ENCODE measurements at regions not wholly inside any gene's neighbourhood (a gene's known extent, or its start where the extent isn't known, plus 50 kb on each side); places are given as distances from the start of the nearest gene placed in this dataset.

DNA sequence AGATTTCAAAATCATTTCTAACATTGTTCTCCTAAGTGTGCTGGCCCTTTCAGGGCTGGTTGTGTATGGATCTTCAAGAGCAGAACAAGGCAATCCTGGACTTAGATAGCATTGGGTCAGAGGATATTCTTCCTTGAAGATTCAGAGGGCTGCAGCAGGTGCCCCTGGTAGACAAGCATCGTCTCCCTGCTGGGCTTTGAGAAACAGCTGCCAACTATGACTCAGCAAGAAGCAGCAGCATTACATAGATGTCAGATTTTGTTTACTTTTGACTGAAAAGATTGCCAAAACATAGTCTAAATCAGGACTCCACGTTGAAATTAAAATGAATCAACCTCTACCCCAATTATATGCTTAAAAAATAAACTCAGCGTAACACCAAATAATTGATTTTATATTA is 618.8 kb downstream of the SOCS6 start (continued):
- TF ChIP-seq, protein P1, sequence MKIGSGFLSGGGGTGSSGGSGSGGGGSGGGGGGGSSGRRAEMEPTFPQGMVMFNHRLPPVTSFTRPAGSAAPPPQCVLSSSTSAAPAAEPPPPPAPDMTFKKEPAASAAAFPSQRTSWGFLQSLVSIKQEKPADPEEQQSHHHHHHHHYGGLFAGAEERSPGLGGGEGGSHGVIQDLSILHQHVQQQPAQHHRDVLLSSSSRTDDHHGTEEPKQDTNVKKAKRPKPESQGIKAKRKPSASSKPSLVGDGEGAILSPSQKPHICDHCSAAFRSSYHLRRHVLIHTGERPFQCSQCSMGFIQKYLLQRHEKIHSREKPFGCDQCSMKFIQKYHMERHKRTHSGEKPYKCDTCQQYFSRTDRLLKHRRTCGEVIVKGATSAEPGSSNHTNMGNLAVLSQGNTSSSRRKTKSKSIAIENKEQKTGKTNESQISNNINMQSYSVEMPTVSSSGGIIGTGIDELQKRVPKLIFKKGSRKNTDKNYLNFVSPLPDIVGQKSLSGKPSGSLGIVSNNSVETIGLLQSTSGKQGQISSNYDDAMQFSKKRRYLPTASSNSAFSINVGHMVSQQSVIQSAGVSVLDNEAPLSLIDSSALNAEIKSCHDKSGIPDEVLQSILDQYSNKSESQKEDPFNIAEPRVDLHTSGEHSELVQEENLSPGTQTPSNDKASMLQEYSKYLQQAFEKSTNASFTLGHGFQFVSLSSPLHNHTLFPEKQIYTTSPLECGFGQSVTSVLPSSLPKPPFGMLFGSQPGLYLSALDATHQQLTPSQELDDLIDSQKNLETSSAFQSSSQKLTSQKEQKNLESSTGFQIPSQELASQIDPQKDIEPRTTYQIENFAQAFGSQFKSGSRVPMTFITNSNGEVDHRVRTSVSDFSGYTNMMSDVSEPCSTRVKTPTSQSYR (CRISPR knock-in tag; IDR thresholded peaks at IDR 0.05): no peak
- no peak for TF ChIP-seq ZNF416 (CRISPR knock-in tag; IDR thresholded peaks at IDR 0.05)
- TF ChIP-seq TCF7 (CRISPR knock-in tag; IDR thresholded peaks at IDR 0.05; ENCODE audit: low read depth): no peak
- TF ChIP-seq, protein P2, sequence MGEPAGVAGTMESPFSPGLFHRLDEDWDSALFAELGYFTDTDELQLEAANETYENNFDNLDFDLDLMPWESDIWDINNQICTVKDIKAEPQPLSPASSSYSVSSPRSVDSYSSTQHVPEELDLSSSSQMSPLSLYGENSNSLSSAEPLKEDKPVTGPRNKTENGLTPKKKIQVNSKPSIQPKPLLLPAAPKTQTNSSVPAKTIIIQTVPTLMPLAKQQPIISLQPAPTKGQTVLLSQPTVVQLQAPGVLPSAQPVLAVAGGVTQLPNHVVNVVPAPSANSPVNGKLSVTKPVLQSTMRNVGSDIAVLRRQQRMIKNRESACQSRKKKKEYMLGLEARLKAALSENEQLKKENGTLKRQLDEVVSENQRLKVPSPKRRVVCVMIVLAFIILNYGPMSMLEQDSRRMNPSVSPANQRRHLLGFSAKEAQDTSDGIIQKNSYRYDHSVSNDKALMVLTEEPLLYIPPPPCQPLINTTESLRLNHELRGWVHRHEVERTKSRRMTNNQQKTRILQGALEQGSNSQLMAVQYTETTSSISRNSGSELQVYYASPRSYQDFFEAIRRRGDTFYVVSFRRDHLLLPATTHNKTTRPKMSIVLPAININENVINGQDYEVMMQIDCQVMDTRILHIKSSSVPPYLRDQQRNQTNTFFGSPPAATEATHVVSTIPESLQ (CRISPR knock-in tag; IDR thresholded peaks at IDR 0.05): no peak
- no peak for TF ChIP-seq SP1 (CRISPR knock-in tag; conservative IDR thresholded peaks at IDR 0.05)
- no peak for TF ChIP-seq KAT7 (CRISPR knock-in tag; IDR thresholded peaks at IDR 0.05; ENCODE audit: borderline replicate concordance)
- TF ChIP-seq IRF2 (CRISPR knock-in tag; IDR thresholded peaks at IDR 0.05; ENCODE audit: borderline replicate concordance, low read depth): no peak
- TF ChIP-seq NR3C1 (CRISPR knock-in tag; conservative IDR thresholded peaks at IDR 0.05; ENCODE audit: low read depth): no peak
- no peak for TF ChIP-seq ETV6 (CRISPR knock-in tag; IDR thresholded peaks at IDR 0.05)
- TF ChIP-seq, protein P3, sequence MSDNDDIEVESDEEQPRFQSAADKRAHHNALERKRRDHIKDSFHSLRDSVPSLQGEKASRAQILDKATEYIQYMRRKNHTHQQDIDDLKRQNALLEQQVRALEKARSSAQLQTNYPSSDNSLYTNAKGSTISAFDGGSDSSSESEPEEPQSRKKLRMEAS (CRISPR knock-in tag; IDR thresholded peaks at IDR 0.05): no peak
- TF ChIP-seq, protein P4, sequence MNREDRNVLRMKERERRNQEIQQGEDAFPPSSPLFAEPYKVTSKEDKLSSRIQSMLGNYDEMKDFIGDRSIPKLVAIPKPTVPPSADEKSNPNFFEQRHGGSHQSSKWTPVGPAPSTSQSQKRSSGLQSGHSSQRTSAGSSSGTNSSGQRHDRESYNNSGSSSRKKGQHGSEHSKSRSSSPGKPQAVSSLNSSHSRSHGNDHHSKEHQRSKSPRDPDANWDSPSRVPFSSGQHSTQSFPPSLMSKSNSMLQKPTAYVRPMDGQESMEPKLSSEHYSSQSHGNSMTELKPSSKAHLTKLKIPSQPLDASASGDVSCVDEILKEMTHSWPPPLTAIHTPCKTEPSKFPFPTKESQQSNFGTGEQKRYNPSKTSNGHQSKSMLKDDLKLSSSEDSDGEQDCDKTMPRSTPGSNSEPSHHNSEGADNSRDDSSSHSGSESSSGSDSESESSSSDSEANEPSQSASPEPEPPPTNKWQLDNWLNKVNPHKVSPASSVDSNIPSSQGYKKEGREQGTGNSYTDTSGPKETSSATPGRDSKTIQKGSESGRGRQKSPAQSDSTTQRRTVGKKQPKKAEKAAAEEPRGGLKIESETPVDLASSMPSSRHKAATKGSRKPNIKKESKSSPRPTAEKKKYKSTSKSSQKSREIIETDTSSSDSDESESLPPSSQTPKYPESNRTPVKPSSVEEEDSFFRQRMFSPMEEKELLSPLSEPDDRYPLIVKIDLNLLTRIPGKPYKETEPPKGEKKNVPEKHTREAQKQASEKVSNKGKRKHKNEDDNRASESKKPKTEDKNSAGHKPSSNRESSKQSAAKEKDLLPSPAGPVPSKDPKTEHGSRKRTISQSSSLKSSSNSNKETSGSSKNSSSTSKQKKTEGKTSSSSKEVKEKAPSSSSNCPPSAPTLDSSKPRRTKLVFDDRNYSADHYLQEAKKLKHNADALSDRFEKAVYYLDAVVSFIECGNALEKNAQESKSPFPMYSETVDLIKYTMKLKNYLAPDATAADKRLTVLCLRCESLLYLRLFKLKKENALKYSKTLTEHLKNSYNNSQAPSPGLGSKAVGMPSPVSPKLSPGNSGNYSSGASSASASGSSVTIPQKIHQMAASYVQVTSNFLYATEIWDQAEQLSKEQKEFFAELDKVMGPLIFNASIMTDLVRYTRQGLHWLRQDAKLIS (CRISPR knock-in tag; IDR thresholded peaks at IDR 0.05; ENCODE audit: borderline replicate concordance): no peak

DNA sequence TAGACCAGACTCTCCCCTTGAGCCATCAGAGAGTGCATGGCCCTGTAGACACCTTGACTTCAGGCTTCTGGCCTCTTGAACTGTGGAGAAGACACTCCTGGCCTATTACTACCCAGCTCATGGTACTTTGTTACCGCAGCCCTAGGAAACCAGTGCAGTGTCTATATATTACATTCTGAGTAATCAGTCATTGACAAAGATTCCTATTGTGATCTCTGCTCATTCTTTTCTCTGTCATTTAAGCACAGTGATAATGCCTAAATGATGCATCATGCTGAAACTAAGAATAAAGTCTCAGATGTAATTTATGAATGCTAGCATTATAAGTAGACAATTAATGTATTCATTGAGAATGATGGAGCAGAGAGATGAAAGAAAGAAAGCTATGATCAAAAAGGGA is 603.5 kb downstream of the SOCS6 start:
- ChIA-PET POLR2A (no interaction called here), CTCF (no interaction called here)
- Mint-ChIP-seq H3K9me3 (peaks cover 75% of the 10 kb centered on the region), H3K4me1 (no peaks in the 10 kb centered on the region), H3K27me3 (ENCODE audit: low read depth) (peaks cover 3% of the 10 kb centered on the region), H3K27ac (no peak overlapping the region), H3K36me3 (peaks cover 56% of the 10 kb centered on the region), H3K4me3 (no peak overlapping the region)
- DNase-seq (ENCODE audit: low spot score) (no peak), ATAC-seq (no peak)
- TF ChIP-seq NFATC4 (CRISPR knock-in tag; IDR thresholded peaks at IDR 0.05): no peak
- TF ChIP-seq TCF7 (CRISPR knock-in tag; IDR thresholded peaks at IDR 0.05; ENCODE audit: low read depth): no peak
- no peak for TF ChIP-seq JUN (CRISPR knock-in tag; IDR thresholded peaks at IDR 0.05)
- no peak for TF ChIP-seq FOXJ3 (CRISPR knock-in tag; IDR thresholded peaks at IDR 0.05; ENCODE audit: borderline replicate concordance)
- TF ChIP-seq, protein P5, sequence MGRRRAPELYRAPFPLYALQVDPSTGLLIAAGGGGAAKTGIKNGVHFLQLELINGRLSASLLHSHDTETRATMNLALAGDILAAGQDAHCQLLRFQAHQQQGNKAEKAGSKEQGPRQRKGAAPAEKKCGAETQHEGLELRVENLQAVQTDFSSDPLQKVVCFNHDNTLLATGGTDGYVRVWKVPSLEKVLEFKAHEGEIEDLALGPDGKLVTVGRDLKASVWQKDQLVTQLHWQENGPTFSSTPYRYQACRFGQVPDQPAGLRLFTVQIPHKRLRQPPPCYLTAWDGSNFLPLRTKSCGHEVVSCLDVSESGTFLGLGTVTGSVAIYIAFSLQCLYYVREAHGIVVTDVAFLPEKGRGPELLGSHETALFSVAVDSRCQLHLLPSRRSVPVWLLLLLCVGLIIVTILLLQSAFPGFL (CRISPR knock-in tag; IDR thresholded peaks at IDR 0.05; ENCODE audit: borderline replicate concordance): no peak
- no peak for TF ChIP-seq CREB1 (CRISPR knock-in tag; IDR thresholded peaks at IDR 0.05)
- no peak for TF ChIP-seq ZNF423 (CRISPR knock-in tag; IDR thresholded peaks at IDR 0.05)
- no peak for TF ChIP-seq IRF2 (CRISPR knock-in tag; IDR thresholded peaks at IDR 0.05; ENCODE audit: borderline replicate concordance, low read depth)
- TF ChIP-seq FOXK1 (CRISPR knock-in tag; IDR thresholded peaks at IDR 0.05): no peak
- TF ChIP-seq, protein P6, sequence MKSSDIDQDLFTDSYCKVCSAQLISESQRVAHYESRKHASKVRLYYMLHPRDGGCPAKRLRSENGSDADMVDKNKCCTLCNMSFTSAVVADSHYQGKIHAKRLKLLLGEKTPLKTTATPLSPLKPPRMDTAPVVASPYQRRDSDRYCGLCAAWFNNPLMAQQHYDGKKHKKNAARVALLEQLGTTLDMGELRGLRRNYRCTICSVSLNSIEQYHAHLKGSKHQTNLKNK (CRISPR knock-in tag; IDR thresholded peaks at IDR 0.05): no peak
- no peak for TF ChIP-seq NFYB (CRISPR knock-in tag; conservative IDR thresholded peaks at IDR 0.05; ENCODE audit: low read depth)
- no peak for TF ChIP-seq HMGA2 (CRISPR knock-in tag; IDR thresholded peaks at IDR 0.05)
- TF ChIP-seq, protein P7, sequence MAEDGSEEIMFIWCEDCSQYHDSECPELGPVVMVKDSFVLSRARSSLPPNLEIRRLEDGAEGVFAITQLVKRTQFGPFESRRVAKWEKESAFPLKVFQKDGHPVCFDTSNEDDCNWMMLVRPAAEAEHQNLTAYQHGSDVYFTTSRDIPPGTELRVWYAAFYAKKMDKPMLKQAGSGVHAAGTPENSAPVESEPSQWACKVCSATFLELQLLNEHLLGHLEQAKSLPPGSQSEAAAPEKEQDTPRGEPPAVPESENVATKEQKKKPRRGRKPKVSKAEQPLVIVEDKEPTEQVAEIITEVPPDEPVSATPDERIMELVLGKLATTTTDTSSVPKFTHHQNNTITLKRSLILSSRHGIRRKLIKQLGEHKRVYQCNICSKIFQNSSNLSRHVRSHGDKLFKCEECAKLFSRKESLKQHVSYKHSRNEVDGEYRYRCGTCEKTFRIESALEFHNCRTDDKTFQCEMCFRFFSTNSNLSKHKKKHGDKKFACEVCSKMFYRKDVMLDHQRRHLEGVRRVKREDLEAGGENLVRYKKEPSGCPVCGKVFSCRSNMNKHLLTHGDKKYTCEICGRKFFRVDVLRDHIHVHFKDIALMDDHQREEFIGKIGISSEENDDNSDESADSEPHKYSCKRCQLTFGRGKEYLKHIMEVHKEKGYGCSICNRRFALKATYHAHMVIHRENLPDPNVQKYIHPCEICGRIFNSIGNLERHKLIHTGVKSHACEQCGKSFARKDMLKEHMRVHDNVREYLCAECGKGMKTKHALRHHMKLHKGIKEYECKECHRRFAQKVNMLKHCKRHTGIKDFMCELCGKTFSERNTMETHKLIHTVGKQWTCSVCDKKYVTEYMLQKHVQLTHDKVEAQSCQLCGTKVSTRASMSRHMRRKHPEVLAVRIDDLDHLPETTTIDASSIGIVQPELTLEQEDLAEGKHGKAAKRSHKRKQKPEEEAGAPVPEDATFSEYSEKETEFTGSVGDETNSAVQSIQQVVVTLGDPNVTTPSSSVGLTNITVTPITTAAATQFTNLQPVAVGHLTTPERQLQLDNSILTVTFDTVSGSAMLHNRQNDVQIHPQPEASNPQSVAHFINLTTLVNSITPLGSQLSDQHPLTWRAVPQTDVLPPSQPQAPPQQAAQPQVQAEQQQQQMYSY (CRISPR knock-in tag; IDR thresholded peaks at IDR 0.05): no peak
- TF ChIP-seq TP53 (CRISPR knock-in tag; IDR thresholded peaks at IDR 0.05): no peak
